ENCODE measurements at regions not wholly inside any gene's neighbourhood (a gene's known extent, or its start where the extent isn't known, plus 50 kb on each side); places are given as distances from the start of the nearest gene placed in this dataset.

DNA sequence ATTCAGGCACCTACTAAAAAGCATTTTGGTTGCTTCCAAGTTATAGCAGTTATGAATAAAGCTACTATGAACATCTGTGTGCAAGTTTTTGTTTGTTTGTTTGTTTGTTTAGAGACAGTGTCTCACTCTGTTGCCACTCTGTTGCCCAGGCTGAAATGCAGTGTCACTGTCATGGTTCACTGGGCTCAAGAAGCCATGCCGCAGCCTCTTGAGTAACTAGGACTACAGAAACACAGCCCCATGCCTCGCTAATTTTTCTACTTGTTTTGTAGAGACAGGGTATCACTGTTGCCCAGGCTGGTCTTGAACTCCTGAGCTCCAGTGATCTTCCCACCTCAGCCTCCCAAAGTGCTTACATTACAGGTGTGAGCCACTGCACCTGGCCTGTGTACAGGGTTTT, 795.9 kb downstream of the EPHA7 start:
- DNase-seq, result no peak
- Histone ChIP-seq H3K4me3 (ENCODE audit: low read length) (no peak overlapping the region), H4K20me1 (ENCODE audit: low read length) (no peaks in the 10 kb centered on the region), H3F3A (ENCODE audit: low read length, unreplicated experiment) (no peaks in the 10 kb centered on the region), H3K9me2 (replicated peaks; ENCODE audit: low read length) (no peaks in the 10 kb centered on the region), H3K27me3 (ENCODE audit: low read length) (no peaks in the 10 kb centered on the region), H3K4me1 (ENCODE audit: insufficient read depth, low read length) (no peaks in the 10 kb centered on the region), H3K9ac (ENCODE audit: low read length) (no peak overlapping the region), H3K4me2 (ENCODE audit: low read length) (no peak overlapping the region), H3K36me3 (ENCODE audit: low read depth, low read length) (no peaks in the 10 kb centered on the region), H3K9me3 (ENCODE audit: low read length) (no peaks in the 10 kb centered on the region), H2AFZ (ENCODE audit: low read length) (no peak overlapping the region), H3K27ac (ENCODE audit: low read length) (no peak overlapping the region), H3K79me2 (ENCODE audit: low read length) (no peaks in the 10 kb centered on the region)
- intact Hi-C loops (cut with micrococcal nuclease), result no loop called here
- ChIA-PET CTCF (no interaction called here), POLR2A (ENCODE audit: unreplicated experiment) (no interaction called here)
- TF ChIP-seq, protein P1, sequence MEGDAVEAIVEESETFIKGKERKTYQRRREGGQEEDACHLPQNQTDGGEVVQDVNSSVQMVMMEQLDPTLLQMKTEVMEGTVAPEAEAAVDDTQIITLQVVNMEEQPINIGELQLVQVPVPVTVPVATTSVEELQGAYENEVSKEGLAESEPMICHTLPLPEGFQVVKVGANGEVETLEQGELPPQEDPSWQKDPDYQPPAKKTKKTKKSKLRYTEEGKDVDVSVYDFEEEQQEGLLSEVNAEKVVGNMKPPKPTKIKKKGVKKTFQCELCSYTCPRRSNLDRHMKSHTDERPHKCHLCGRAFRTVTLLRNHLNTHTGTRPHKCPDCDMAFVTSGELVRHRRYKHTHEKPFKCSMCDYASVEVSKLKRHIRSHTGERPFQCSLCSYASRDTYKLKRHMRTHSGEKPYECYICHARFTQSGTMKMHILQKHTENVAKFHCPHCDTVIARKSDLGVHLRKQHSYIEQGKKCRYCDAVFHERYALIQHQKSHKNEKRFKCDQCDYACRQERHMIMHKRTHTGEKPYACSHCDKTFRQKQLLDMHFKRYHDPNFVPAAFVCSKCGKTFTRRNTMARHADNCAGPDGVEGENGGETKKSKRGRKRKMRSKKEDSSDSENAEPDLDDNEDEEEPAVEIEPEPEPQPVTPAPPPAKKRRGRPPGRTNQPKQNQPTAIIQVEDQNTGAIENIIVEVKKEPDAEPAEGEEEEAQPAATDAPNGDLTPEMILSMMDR (conservative IDR thresholded peaks at IDR 0.05; ENCODE audit: low read depth, low read length), result no peak
- TF ChIP-seq EZH2phosphoT487 (IDR thresholded peaks at IDR 0.05; ENCODE audit: borderline replicate concordance, low read length), result no peak
- TF ChIP-seq EZH2 (IDR thresholded peaks at IDR 0.05; ENCODE audit: low read length, unreplicated experiment), result no peak
- no peak for ATAC-seq
- BruUV-seq (replicated peaks), result no TSS peak

DNA sequence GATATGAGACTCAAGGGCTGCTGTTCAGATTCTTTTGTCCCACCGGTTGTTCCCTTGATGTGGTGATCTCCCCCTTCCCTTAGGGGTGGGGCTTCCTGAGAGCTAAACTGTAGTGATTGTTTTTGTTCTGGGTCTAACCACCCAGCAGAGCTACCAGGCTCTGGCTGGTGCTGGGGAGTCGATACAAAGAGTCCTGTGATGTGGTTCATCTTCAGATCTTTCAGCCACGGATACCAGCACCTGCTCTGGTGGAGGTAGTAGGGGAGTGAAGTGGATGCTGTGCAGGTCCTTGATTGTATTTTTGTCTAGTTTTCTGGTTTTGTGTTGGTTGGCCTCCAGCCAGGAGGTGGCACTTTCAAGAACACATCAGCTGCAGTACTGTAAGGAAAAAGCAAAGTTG, 801.6 kb downstream of the EPHA7 start:
- Histone ChIP-seq H3K36me3 (ENCODE audit: low read depth, low read length) (no peaks in the 10 kb centered on the region), H3K9me2 (replicated peaks; ENCODE audit: low read length) (no peaks in the 10 kb centered on the region), H3K9ac (ENCODE audit: low read length) (no peak overlapping the region), H4K20me1 (ENCODE audit: low read length) (no peaks in the 10 kb centered on the region), H3F3A (ENCODE audit: low read length, unreplicated experiment) (no peaks in the 10 kb centered on the region), H3K27ac (ENCODE audit: low read length) (no peak overlapping the region), H3K27me3 (ENCODE audit: low read length) (no peaks in the 10 kb centered on the region), H3K4me1 (ENCODE audit: insufficient read depth, low read length) (no peaks in the 10 kb centered on the region), H3K79me2 (ENCODE audit: low read length) (no peaks in the 10 kb centered on the region), H3K4me2 (ENCODE audit: low read length) (no peak overlapping the region), H2AFZ (ENCODE audit: low read length) (no peak overlapping the region), H3K4me3 (ENCODE audit: low read length) (no peak overlapping the region), H3K9me3 (ENCODE audit: low read length) (no peaks in the 10 kb centered on the region)
- ATAC-seq, result no peak
- DNase-seq, result no peak
- POLR2A ChIA-PET (ENCODE audit: unreplicated experiment), result no interaction called here
- CTCF ChIA-PET, result no interaction called here
- BruUV-seq (replicated peaks), result no TSS peak
- intact Hi-C loops (cut with micrococcal nuclease), result no loop called here
- TF ChIP-seq, protein P1 (conservative IDR thresholded peaks at IDR 0.05; ENCODE audit: low read depth, low read length), result no peak
- TF ChIP-seq EZH2phosphoT487 (IDR thresholded peaks at IDR 0.05; ENCODE audit: borderline replicate concordance, low read length) (no peak), EZH2 (IDR thresholded peaks at IDR 0.05; ENCODE audit: low read length, unreplicated experiment) (no peak)

DNA sequence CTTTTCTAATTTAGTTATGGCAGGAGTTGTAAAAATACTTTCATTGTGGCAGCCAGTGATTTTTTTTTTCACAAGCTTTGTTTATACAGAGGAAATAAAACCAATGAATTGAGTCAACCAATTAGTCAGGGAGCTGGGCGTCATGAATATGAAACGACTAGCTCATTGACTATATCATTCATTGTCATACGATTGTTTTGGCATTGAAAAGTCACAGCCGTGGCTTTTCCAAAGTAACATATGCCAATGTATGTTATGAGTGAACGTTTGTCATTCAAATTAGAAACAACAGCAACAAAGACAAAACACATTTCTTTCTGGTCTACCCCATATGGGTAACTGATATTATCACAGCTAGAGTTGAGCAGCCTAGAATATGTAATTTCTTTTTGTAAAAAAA, 810.6 kb downstream of the EPHA7 start:
- Histone ChIP-seq H2AFZ (ENCODE audit: low read length) (no peak overlapping the region), H3K4me1 (ENCODE audit: insufficient read depth, low read length) (no peaks in the 10 kb centered on the region), H3K9me2 (replicated peaks; ENCODE audit: low read length) (no peaks in the 10 kb centered on the region), H3K4me3 (ENCODE audit: low read length) (no peak overlapping the region), H3K9me3 (ENCODE audit: low read length) (no peaks in the 10 kb centered on the region), H3K4me2 (ENCODE audit: low read length) (no peak overlapping the region), H3K9ac (ENCODE audit: low read length) (no peak overlapping the region), H3K27ac (ENCODE audit: low read length) (no peak overlapping the region), H3K27me3 (ENCODE audit: low read length) (no peaks in the 10 kb centered on the region), H3F3A (ENCODE audit: low read length, unreplicated experiment) (no peaks in the 10 kb centered on the region), H4K20me1 (ENCODE audit: low read length) (no peaks in the 10 kb centered on the region), H3K36me3 (ENCODE audit: low read depth, low read length) (no peaks in the 10 kb centered on the region), H3K79me2 (ENCODE audit: low read length) (no peaks in the 10 kb centered on the region)
- ChIA-PET POLR2A (ENCODE audit: unreplicated experiment) (interaction anchor here (0.5 to 0.6 kb wide), 2 partner anchors 22 to 28 kb away, joined by 3 to 5 read pairs; no protein-coding TSS in a partner anchor), CTCF (no interaction called here)
- BruUV-seq (replicated peaks), result no TSS peak
- TF ChIP-seq, protein P1 (conservative IDR thresholded peaks at IDR 0.05; ENCODE audit: low read depth, low read length), result no peak
- TF ChIP-seq EZH2 (IDR thresholded peaks at IDR 0.05; ENCODE audit: low read length, unreplicated experiment) (no peak), EZH2phosphoT487 (IDR thresholded peaks at IDR 0.05; ENCODE audit: borderline replicate concordance, low read length) (no peak)
- intact Hi-C loops (cut with micrococcal nuclease), result no loop called here
- ATAC-seq (no peak), DNase-seq (no peak)

All from PC-3 (cell line).